Chondrocyte (in vitro differentiated cells): ENCODE measurements at regions not wholly inside any gene's neighbourhood (a gene's known extent, or its start where the extent isn't known, plus 50 kb on each side); places are given as distances from the start of the nearest gene placed in this dataset.

Source experiments
- DNase-seq: peaks from one replicate; pipeline ENCODE4 v3.0.0; 2021; ENCODE audit warnings: mixed read lengths, low spot score
- H3K27ac Mint-ChIP-seq: one replicate; pipeline ENCODE4 v1.8.0; 2021; ENCODE audit warnings: mild to moderate bottlenecking, moderate library complexity, mixed read lengths; ENCODE audit not compliant: unreplicated experiment
- H3K27me3 Mint-ChIP-seq: 2 replicates; pipeline ENCODE4 v1.8.0; 2021; ENCODE audit warnings: low read depth, mixed read lengths
- H3K36me3 Mint-ChIP-seq: 2 replicates; pipeline ENCODE4 v1.8.0; 2021; ENCODE audit warnings: low read depth, mixed read lengths
- H3K4me1 Mint-ChIP-seq: 2 replicates; pipeline ENCODE4 v1.8.0; 2021; ENCODE audit warnings: low read depth, mild to moderate bottlenecking, mixed read lengths
- H3K4me3 Mint-ChIP-seq: one replicate; pipeline ENCODE4 v1.8.0; 2021; ENCODE audit warnings: mild to moderate bottlenecking, moderate library complexity, mixed read lengths; ENCODE audit not compliant: unreplicated experiment
- H3K9me3 Mint-ChIP-seq: 2 replicates; pipeline ENCODE4 v1.8.0; 2021; ENCODE audit warnings: low read depth, mixed read lengths
- TF ChIP-seq, protein P1 (sequence below): fragments of 200-600 bp; sonication (generic); IDR thresholded peaks from 2 replicates; pipeline ENCODE4 v1.5.0; 2021; ENCODE audit warnings: antibody characterized with exemption, mild to moderate bottlenecking, moderate library complexity

DNA sequence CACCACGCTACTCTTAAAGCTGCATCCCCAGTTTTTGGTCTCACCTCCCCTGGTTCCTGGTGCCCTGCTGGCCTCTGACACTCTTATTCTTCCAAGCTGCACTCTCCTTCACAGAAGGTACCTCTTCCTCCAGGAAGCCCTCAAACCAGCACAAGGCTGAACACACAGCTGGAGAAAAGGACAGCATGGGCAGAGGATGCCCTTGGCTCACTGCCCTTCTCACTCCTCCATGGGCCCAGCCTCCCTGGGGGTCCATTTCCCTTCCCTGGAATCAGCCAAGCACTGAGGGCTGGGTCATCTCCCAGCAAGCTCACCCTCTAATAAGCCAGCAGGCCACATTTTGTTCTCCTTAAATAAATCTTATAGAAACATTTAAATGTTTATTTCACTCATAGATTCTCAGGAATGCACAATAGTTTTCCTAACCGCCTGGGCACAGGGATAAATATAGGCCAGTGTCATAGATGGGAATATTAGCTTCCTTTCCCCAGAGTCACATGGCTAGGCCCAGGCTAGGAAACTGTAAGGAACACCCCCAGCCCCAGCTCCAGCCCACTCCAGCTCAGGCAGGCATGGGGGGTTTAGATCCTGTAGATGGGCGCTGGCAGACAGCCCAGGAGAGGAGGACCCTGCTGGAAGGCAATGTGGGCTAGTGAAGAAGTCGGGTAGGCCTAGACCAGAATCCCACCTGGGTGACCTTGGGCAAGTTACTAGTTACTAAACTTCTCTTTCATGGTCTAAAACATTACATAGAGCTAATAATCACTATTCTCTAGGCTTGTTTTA lies 51.5 kb downstream of the IRAG1 start:
- Mint-ChIP-seq H3K9me3 (no peaks in the 10 kb centered on the region), H3K36me3 (peaks cover 9% of the 10 kb centered on the region), H3K4me1 (peaks cover 60% of the 10 kb centered on the region), H3K27me3 (no peaks in the 10 kb centered on the region), H3K27ac (peak overlapping the region; percentile 89), H3K4me3 (no peak overlapping the region)
- TF ChIP-seq, protein P1, sequence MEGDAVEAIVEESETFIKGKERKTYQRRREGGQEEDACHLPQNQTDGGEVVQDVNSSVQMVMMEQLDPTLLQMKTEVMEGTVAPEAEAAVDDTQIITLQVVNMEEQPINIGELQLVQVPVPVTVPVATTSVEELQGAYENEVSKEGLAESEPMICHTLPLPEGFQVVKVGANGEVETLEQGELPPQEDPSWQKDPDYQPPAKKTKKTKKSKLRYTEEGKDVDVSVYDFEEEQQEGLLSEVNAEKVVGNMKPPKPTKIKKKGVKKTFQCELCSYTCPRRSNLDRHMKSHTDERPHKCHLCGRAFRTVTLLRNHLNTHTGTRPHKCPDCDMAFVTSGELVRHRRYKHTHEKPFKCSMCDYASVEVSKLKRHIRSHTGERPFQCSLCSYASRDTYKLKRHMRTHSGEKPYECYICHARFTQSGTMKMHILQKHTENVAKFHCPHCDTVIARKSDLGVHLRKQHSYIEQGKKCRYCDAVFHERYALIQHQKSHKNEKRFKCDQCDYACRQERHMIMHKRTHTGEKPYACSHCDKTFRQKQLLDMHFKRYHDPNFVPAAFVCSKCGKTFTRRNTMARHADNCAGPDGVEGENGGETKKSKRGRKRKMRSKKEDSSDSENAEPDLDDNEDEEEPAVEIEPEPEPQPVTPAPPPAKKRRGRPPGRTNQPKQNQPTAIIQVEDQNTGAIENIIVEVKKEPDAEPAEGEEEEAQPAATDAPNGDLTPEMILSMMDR = no peak
- DNase-seq = no peak

DNA sequence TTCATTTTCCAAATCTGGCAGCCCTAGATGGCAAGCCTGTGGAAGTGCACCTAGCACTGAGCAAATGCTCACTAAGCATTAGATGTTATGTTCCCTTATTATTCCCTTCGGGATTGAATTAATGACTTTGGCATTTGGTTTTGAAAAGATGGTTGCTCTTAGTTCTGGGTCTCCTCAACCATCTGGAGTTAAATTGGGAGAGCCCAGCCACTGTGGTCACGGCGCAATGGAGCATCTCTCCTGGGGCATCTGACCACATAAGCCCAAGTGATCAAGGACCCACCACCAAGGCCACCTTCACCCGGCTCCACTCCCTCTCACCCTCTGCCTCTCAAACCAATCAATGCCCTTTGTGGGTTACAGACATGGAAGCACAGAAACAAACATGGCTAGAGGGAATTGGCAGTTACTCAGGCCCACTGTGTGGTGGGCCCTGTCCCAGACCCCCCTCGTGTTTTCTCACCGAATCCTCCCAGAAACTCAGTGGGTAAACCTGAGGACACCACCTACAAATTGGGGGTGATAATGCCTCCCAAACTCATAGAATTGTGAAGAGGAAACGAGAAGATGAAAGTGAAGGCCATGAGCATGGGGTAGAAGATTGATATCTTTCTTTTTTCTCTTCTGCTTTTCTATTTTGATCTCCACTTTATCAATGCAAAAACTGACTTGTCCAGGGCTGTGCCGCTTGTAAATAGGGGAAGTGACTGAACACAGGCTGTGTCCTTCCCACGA lies 52.2 kb downstream of the IRAG1 start:
- Mint-ChIP-seq H3K9me3 (no peaks in the 10 kb centered on the region), H3K27me3 (no peaks in the 10 kb centered on the region), H3K36me3 (peaks cover 13% of the 10 kb centered on the region), H3K4me3 (no peak overlapping the region), H3K27ac (peak overlapping the region; percentile 89), H3K4me1 (peaks cover 54% of the 10 kb centered on the region)
- TF ChIP-seq, protein P1 = no peak
- DNase-seq = no peak

DNA sequence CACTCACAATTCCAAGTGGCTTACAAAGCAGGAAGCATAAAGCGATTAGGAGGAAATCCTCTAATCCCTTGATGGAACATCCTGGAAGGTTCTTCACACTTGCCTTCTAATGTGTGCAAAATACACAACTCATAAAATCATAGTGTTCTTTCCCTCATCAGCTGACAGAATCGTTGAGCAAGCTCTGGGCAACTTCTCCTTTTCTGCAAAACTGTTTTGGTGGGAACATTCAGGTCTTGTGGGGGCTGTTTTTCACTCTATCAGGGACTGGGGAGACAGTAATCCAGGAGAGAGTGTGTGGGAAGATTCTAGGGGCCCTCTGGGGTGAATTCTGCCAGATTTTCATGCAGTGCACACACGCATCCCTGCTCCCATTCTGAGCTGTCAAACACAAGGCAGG lies 53.2 kb downstream of the IRAG1 start:
- TF ChIP-seq, protein P1 = no peak
- Mint-ChIP-seq H3K4me3 (no peak overlapping the region), H3K27me3 (no peaks in the 10 kb centered on the region), H3K27ac (no peak overlapping the region), H3K36me3 (peaks cover 13% of the 10 kb centered on the region), H3K9me3 (no peaks in the 10 kb centered on the region), H3K4me1 (peaks cover 45% of the 10 kb centered on the region)
- DNase-seq = no peak

DNA sequence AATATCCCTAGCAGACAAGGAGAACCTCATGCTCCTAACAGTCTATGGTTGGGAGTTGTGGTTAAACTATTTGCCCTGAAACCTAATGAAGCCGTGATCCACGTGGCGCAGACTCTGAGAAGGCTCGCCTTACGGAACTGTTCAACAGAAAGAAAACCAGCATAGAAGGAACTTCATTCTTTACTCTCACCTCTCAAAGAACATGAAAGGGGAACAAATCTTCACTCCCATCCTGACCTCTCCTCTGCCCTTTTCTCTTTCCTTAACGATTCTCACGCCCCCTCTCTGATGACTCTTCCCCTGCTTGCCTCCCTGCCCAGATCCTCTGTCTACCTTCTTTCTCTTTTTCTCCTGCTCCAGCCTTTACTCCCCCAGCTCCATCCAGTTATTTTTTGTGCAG lies 54.2 kb downstream of the IRAG1 start:
- no peak for DNase-seq

DNA sequence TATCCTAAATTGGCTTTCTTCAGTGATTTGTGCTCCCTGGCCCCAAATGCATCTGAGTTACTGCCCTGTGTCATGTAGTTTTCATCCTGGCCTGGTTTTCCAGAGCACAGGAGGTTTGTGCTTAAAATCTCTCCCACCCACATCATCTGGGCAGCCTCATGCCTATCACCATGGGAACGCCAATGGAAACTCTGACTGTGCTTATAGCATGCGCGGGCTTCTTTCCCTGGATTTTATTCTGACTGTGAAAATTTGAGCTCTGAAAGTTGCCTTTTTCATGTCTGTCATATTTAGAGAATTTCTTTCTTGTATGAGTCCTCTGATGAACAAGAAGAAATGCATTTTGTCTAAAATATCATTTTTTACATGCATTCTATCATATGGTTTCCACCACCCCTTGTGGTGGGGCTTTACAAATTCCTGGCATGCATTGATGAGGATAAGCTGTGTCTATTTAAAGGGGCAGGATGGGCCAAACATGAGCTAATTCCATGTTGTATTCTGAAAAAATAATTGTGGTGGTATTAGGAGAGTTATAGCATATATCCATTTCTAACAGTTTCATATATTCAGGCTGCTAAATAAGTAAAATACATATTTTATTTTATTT lies 55.1 kb downstream of the IRAG1 start:
- DNase-seq = no peak
- Mint-ChIP-seq H3K27me3 (no peaks in the 10 kb centered on the region), H3K27ac (peak overlapping the region; percentile 46), H3K4me1 (peaks cover 44% of the 10 kb centered on the region), H3K36me3 (peaks cover 10% of the 10 kb centered on the region), H3K4me3 (no peak overlapping the region), H3K9me3 (no peaks in the 10 kb centered on the region)
- TF ChIP-seq, protein P1 = peak; percentile 48

More for the DNA sequence above, 54.2 kb downstream of the IRAG1 start:
- H3K9me3 Mint-ChIP-seq = no peaks in the 10 kb centered on the region
- H3K4me1 Mint-ChIP-seq = peaks cover 45% of the 10 kb centered on the region
- H3K27ac Mint-ChIP-seq = peak overlapping the region; percentile 14
- no peak overlapping the region for H3K4me3 Mint-ChIP-seq
- H3K27me3 Mint-ChIP-seq = no peaks in the 10 kb centered on the region
- TF ChIP-seq, protein P1 = no peak
- H3K36me3 Mint-ChIP-seq = peaks cover 10% of the 10 kb centered on the region
